ENCODE measurements at regions not wholly inside any gene's neighbourhood (a gene's known extent, or its start where the extent isn't known, plus 50 kb on each side); places are given as distances from the start of the nearest gene placed in this dataset.

- H3K4me3 ChIP-seq (ENCODE audit: low read length), result no peak overlapping the region
- peak; percentile 96 for TF ChIP-seq CTCF (IDR thresholded peaks at IDR 0.05; ENCODE audit: insufficient read depth, low read depth, low read length, missing control alignments)
- DNase-seq (ENCODE audit: low read depth), result peak; percentile 67
These were observed 67.0 kb downstream of the CHRNA1 start for GRCh38 chr2:174697255-174697654.

- H3K4me3 ChIP-seq (ENCODE audit: low read length), result no peak overlapping the region
- TF ChIP-seq CTCF (IDR thresholded peaks at IDR 0.05; ENCODE audit: insufficient read depth, low read depth, low read length, missing control alignments), result no peak
- DNase-seq (ENCODE audit: low read depth), result no peak
These were observed 69.4 kb downstream of the CHRNA1 start for GRCh38 chr2:174694920-174695319.

GRCh38 chr2:174694196-174694878 is 69.9 kb downstream of the CHRNA1 start:
- no peak for TF ChIP-seq CTCF (IDR thresholded peaks at IDR 0.05; ENCODE audit: insufficient read depth, low read depth, low read length, missing control alignments)
- peak; percentile 7 for DNase-seq (ENCODE audit: low read depth)
- no peak overlapping the region for H3K4me3 ChIP-seq (ENCODE audit: low read length)

GRCh38 chr2:174693344-174693743 is 70.9 kb downstream of the CHRNA1 start:
- no peak for DNase-seq (ENCODE audit: low read depth)
- TF ChIP-seq CTCF (IDR thresholded peaks at IDR 0.05; ENCODE audit: insufficient read depth, low read depth, low read length, missing control alignments), result no peak
- no peak overlapping the region for H3K4me3 ChIP-seq (ENCODE audit: low read length)

GRCh38 chr2:174692256-174692919 is 71.9 kb downstream of the CHRNA1 start:
- DNase-seq (ENCODE audit: low read depth), result no peak
- no peak for TF ChIP-seq CTCF (IDR thresholded peaks at IDR 0.05; ENCODE audit: insufficient read depth, low read depth, low read length, missing control alignments)
- H3K4me3 ChIP-seq (ENCODE audit: low read length), result no peak overlapping the region

GRCh38 chr2:174691201-174691779 is 73.0 kb downstream of the CHRNA1 start:
- TF ChIP-seq CTCF (IDR thresholded peaks at IDR 0.05; ENCODE audit: insufficient read depth, low read depth, low read length, missing control alignments), result no peak
- DNase-seq (ENCODE audit: low read depth), result no peak
- H3K4me3 ChIP-seq (ENCODE audit: low read length), result no peak overlapping the region

All from epithelial cell of esophagus (primary cell).